ENCODE measurements at regions not wholly inside any gene's neighbourhood (a gene's known extent, or its start where the extent isn't known, plus 50 kb on each side); places are given as distances from the start of the nearest gene placed in this dataset.

- H3K4me3 Mint-ChIP-seq (ENCODE audit: low read depth), result no peak overlapping the region
- H3K4me1 Mint-ChIP-seq (ENCODE audit: low read depth), result no peaks in the 10 kb centered on the region
- peaks cover 13% of the 10 kb centered on the region for H3K9me3 Mint-ChIP-seq (ENCODE audit: low read depth)
- no peak for DNase-seq (ENCODE audit: low spot score, unreplicated experiment)
- H3K27ac Mint-ChIP-seq, result no peak overlapping the region
- TF ChIP-seq CTCF (IDR thresholded peaks at IDR 0.05; ENCODE audit: unreplicated experiment), result no peak
- H3K36me3 Mint-ChIP-seq (ENCODE audit: insufficient read depth), result no peaks in the 10 kb centered on the region
- no peaks in the 10 kb centered on the region for H3K27me3 Mint-ChIP-seq
Observed at GRCh38 chr11:23403210-23404185, 543.2 kb upstream of the CCDC179 start.

- H3K36me3 Mint-ChIP-seq (ENCODE audit: insufficient read depth), result no peaks in the 10 kb centered on the region
- TF ChIP-seq CTCF (IDR thresholded peaks at IDR 0.05; ENCODE audit: unreplicated experiment), result no peak
- no peak overlapping the region for H3K27ac Mint-ChIP-seq
- no peak overlapping the region for H3K4me3 Mint-ChIP-seq (ENCODE audit: low read depth)
- H3K4me1 Mint-ChIP-seq (ENCODE audit: low read depth), result no peaks in the 10 kb centered on the region
- no peak for DNase-seq (ENCODE audit: low spot score, unreplicated experiment)
- peaks cover 21% of the 10 kb centered on the region for H3K9me3 Mint-ChIP-seq (ENCODE audit: low read depth)
- no peaks in the 10 kb centered on the region for H3K27me3 Mint-ChIP-seq
Observed at GRCh38 chr11:23404225-23405160, 544.2 kb upstream of the CCDC179 start.

DNA sequence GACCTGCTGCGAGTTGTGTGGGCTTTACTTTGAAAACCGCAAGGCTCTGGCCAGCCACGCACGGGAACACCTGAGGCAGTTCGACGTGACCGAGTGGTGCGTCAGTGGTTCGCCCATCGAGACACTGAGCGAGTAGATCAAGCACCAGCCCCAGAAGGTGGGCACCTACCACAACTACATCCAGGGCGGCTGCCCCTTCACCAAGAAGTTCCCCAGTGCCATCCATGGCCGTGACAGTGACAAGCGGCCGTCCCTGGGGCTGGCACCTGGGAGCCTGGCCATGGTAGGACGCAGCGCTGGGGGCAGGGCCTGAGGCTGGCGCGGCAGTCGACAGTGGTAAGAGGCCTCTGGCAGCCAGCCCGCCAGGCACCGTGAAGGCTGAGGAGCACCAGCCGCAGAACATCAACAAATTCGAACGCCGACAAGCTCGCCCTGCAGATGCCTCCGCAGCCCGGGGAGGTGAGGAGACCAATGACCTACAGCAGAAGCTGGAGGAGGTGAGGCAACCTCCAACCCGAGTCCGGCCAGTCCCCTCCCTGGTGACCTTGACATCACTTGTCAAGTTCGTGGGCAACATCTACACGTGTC lies 545.2 kb upstream of the CCDC179 start:
- Mint-ChIP-seq H3K27me3 (no peaks in the 10 kb centered on the region), H3K27ac (no peak overlapping the region), H3K4me3 (ENCODE audit: low read depth) (no peak overlapping the region), H3K9me3 (ENCODE audit: low read depth) (peaks cover 31% of the 10 kb centered on the region), H3K4me1 (ENCODE audit: low read depth) (no peaks in the 10 kb centered on the region), H3K36me3 (ENCODE audit: insufficient read depth) (peaks cover 3% of the 10 kb centered on the region)
- TF ChIP-seq CTCF (IDR thresholded peaks at IDR 0.05; ENCODE audit: unreplicated experiment), result no peak
- DNase-seq (ENCODE audit: low spot score, unreplicated experiment), result no peak

GRCh38 chr11:23406131-23406819 lies 546.0 kb upstream of the CCDC179 start:
- DNase-seq (ENCODE audit: low spot score, unreplicated experiment), result no peak
- H3K27ac Mint-ChIP-seq, result no peak overlapping the region
- peaks cover 3% of the 10 kb centered on the region for H3K36me3 Mint-ChIP-seq (ENCODE audit: insufficient read depth)
- no peak for TF ChIP-seq CTCF (IDR thresholded peaks at IDR 0.05; ENCODE audit: unreplicated experiment)
- H3K4me3 Mint-ChIP-seq (ENCODE audit: low read depth), result no peak overlapping the region
- no peaks in the 10 kb centered on the region for H3K27me3 Mint-ChIP-seq
- peaks cover 39% of the 10 kb centered on the region for H3K9me3 Mint-ChIP-seq (ENCODE audit: low read depth)
- no peaks in the 10 kb centered on the region for H3K4me1 Mint-ChIP-seq (ENCODE audit: low read depth)

All from progenitor cell of endocrine pancreas (in vitro differentiated cells).